PFSK-1 (cell line): ENCODE measurements at regions not wholly inside any gene's neighbourhood (a gene's known extent, or its start where the extent isn't known, plus 50 kb on each side); places are given as distances from the start of the nearest gene placed in this dataset.

ENCODE experiments used
- FOXP2 ChIP-seq: optimal IDR thresholded peaks from 2 replicates; pipeline ENCODE3; 2011; ENCODE audit warnings: borderline replicate concordance, control low read depth, inconsistent platforms; ENCODE audit not compliant: insufficient read depth; ENCODE audit errors: extremely low read length, extremely low read depth
- POLR2AphosphoS5 ChIP-seq: IDR thresholded peaks from 2 replicates; pipeline ENCODE4 v1.6.1; 2012; ENCODE audit warnings: low read depth, mild to moderate bottlenecking, control low read depth, low read length, moderate library complexity
- REST ChIP-seq, 2 experiments: IDR thresholded peaks; 2 replicates each; pipeline versions ENCODE4 v1.6.1 to v1.8.0; 2011 to 2012; ENCODE audit warnings: low read depth in 2 of 2, low read length in 2 of 2, control low read depth in 1 of 2, inconsistent platforms in 1 of 2, mild to moderate bottlenecking in 1 of 2, moderate library complexity in 1 of 2; ENCODE audit not compliant: insufficient read depth in 1 of 2
- TAF1 ChIP-seq: IDR thresholded peaks from 2 replicates; pipeline ENCODE4 v1.6.1; 2012; ENCODE audit warnings: low read length, control low read depth, borderline replicate concordance; ENCODE audit not compliant: insufficient read depth

DNA sequence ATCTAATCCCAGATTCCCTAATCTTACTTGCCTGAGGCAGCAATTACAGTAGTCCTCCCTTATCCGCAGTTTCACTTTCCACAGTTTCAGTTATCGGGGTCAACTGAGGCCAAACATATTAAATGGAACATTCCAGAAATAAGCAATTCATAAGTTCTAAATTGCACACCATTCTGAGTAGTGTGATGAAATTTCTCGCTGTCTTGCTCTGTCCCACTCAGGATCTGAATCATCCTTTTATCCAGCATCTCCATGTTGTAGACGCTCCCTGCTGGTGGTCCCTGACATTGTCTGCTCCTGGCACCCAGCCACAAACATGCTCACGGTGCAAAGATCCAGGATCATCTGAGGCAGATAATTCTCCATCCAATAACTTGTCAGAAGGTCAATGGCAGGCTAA is 128.7 kb upstream of the CXCL12 start:
- no peak for TF ChIP-seq REST (IDR thresholded peaks at IDR 0.05; ENCODE audit: insufficient read depth in 1 of 2, low read depth in 2 of 2, low read length in 2 of 2)
- TF ChIP-seq TAF1, result no peak
- TF ChIP-seq POLR2AphosphoS5, result no peak
- TF ChIP-seq FOXP2, result no peak
